ENCODE measurements at regions not wholly inside any gene's neighbourhood (a gene's known extent, or its start where the extent isn't known, plus 50 kb on each side); places are given as distances from the start of the nearest gene placed in this dataset.

DNA sequence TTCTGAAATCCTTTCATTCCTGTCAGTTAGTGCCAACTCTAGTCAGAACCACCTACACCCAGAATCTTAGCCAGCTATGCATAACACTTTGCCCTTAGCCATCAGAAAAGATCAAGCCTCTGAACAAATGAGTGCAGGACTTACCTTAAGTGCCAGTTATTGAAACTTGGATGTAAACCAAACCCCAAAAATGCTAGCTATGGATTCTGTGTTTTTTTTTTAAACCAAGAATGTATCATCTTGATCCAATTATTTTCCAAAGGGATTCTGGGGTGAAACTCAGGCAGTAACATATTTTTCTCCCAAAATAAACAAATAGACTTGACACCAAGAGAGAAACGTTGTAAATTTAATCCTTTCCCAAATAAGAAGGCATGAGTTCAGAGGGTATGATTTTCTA lies 538.6 kb upstream of the ADAMTS5 start:
- no peak overlapping the region for H3K4me3 Mint-ChIP-seq (ENCODE audit: low read depth, unreplicated experiment)
- H3K27me3 Mint-ChIP-seq (ENCODE audit: unreplicated experiment), result no peaks in the 10 kb centered on the region
- H3K4me1 Mint-ChIP-seq (ENCODE audit: low read depth, unreplicated experiment), result peaks cover 10% of the 10 kb centered on the region
- no peaks in the 10 kb centered on the region for H3K9me3 Mint-ChIP-seq (ENCODE audit: low read depth, unreplicated experiment)
- DNase-seq, result no peak
- H3K36me3 Mint-ChIP-seq (ENCODE audit: insufficient read depth, unreplicated experiment), result no peaks in the 10 kb centered on the region
- BruUV-seq (replicated peaks), result no TSS peak
- intact Hi-C loops (cut with micrococcal nuclease; ENCODE audit: unreplicated experiment), result no loop called here
- CTCF ChIA-PET, result no interaction called here
- H3K27ac Mint-ChIP-seq (ENCODE audit: unreplicated experiment), result no peak overlapping the region
- TF ChIP-seq, protein P1, sequence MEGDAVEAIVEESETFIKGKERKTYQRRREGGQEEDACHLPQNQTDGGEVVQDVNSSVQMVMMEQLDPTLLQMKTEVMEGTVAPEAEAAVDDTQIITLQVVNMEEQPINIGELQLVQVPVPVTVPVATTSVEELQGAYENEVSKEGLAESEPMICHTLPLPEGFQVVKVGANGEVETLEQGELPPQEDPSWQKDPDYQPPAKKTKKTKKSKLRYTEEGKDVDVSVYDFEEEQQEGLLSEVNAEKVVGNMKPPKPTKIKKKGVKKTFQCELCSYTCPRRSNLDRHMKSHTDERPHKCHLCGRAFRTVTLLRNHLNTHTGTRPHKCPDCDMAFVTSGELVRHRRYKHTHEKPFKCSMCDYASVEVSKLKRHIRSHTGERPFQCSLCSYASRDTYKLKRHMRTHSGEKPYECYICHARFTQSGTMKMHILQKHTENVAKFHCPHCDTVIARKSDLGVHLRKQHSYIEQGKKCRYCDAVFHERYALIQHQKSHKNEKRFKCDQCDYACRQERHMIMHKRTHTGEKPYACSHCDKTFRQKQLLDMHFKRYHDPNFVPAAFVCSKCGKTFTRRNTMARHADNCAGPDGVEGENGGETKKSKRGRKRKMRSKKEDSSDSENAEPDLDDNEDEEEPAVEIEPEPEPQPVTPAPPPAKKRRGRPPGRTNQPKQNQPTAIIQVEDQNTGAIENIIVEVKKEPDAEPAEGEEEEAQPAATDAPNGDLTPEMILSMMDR (IDR thresholded peaks at IDR 0.05; ENCODE audit: unreplicated experiment), result no peak

DNA sequence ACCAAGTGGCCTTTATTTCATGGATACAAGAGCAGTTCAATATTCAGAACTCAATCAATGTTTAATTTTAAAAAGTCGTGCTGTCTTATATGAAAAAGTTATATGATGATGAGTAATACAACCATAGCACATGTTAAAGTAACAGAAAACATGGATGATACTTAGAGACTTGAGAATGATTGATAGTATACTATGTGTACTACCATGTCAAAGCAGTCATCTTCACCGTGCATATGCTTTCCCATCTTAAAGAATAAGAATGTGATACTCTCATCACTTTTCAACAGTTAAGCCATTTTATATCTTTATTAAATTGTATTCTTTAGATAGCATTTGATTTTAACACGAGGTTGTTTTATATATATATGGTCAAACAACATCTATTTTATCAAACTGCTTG lies 535.9 kb upstream of the ADAMTS5 start:
- intact Hi-C loops (cut with micrococcal nuclease; ENCODE audit: unreplicated experiment), result no loop called here
- H3K4me1 Mint-ChIP-seq (ENCODE audit: low read depth, unreplicated experiment), result peaks cover 15% of the 10 kb centered on the region
- no peak overlapping the region for H3K4me3 Mint-ChIP-seq (ENCODE audit: low read depth, unreplicated experiment)
- no TSS peak for BruUV-seq (replicated peaks)
- no peaks in the 10 kb centered on the region for H3K36me3 Mint-ChIP-seq (ENCODE audit: insufficient read depth, unreplicated experiment)
- TF ChIP-seq, protein P1 (IDR thresholded peaks at IDR 0.05; ENCODE audit: unreplicated experiment), result no peak
- no peaks in the 10 kb centered on the region for H3K9me3 Mint-ChIP-seq (ENCODE audit: low read depth, unreplicated experiment)
- CTCF ChIA-PET, result no interaction called here
- no peaks in the 10 kb centered on the region for H3K27me3 Mint-ChIP-seq (ENCODE audit: unreplicated experiment)
- DNase-seq, result no peak
- H3K27ac Mint-ChIP-seq (ENCODE audit: unreplicated experiment), result no peak overlapping the region

DNA sequence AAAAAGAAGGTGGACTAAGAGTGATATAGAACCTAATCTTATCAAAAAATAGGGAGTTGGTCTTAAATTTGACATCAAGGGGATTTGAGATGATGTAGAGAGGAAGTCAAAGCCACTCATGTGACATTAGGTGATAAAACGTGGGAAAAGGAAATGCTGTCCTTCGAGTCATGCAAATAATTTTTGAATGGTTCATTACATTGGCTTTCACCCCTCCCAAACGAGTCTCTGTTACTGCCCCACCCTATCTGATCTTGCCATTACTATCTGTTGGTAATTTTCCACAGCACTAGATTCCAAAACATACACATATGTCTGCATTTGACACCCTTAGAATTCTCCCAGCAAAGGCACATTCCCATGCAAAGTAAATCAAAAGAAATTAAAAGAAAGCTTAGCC lies 531.1 kb upstream of the ADAMTS5 start:
- CTCF ChIA-PET, result no interaction called here
- no peak for DNase-seq
- H3K4me3 Mint-ChIP-seq (ENCODE audit: low read depth, unreplicated experiment), result no peak overlapping the region

DNA sequence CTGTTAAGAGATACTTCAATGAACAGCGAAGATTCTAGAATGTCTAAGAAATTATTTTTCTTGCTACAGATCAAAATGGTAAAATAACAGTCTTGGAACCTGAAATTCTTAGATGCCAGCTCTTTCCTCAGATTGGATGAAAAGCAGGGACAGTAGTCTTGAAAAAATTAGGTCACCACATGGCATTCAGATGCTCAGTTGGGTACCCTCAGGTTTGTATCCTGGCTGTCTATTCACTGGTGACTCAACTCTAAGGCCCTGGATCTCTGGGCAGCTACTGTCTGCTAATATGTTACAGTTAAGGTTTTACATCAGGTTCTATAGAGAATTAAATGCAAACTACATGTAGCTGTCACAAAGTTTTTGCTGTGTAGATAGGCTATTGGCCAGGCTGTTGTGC lies 528.9 kb upstream of the ADAMTS5 start:
- no TSS peak for BruUV-seq (replicated peaks)
- peaks cover 19% of the 10 kb centered on the region for H3K4me1 Mint-ChIP-seq (ENCODE audit: low read depth, unreplicated experiment)
- DNase-seq, result no peak
- H3K4me3 Mint-ChIP-seq (ENCODE audit: low read depth, unreplicated experiment), result no peak overlapping the region
- TF ChIP-seq, protein P1 (IDR thresholded peaks at IDR 0.05; ENCODE audit: unreplicated experiment), result no peak
- no peaks in the 10 kb centered on the region for H3K36me3 Mint-ChIP-seq (ENCODE audit: insufficient read depth, unreplicated experiment)
- H3K9me3 Mint-ChIP-seq (ENCODE audit: low read depth, unreplicated experiment), result no peaks in the 10 kb centered on the region
- intact Hi-C loops (cut with micrococcal nuclease; ENCODE audit: unreplicated experiment), result no loop called here
- CTCF ChIA-PET, result no interaction called here
- H3K27me3 Mint-ChIP-seq (ENCODE audit: unreplicated experiment), result no peaks in the 10 kb centered on the region
- no peak overlapping the region for H3K27ac Mint-ChIP-seq (ENCODE audit: unreplicated experiment)

More for the DNA sequence above, 531.1 kb upstream of the ADAMTS5 start:
- Mint-ChIP-seq H3K4me1 (ENCODE audit: low read depth, unreplicated experiment) (peaks cover 9% of the 10 kb centered on the region), H3K9me3 (ENCODE audit: low read depth, unreplicated experiment) (no peaks in the 10 kb centered on the region), H3K36me3 (ENCODE audit: insufficient read depth, unreplicated experiment) (no peaks in the 10 kb centered on the region), H3K27ac (ENCODE audit: unreplicated experiment) (no peak overlapping the region), H3K27me3 (ENCODE audit: unreplicated experiment) (no peaks in the 10 kb centered on the region)
- intact Hi-C loops (cut with micrococcal nuclease; ENCODE audit: unreplicated experiment), result no loop called here
- TF ChIP-seq, protein P1 (IDR thresholded peaks at IDR 0.05; ENCODE audit: unreplicated experiment), result no peak
- no TSS peak for BruUV-seq (replicated peaks)

DNA sequence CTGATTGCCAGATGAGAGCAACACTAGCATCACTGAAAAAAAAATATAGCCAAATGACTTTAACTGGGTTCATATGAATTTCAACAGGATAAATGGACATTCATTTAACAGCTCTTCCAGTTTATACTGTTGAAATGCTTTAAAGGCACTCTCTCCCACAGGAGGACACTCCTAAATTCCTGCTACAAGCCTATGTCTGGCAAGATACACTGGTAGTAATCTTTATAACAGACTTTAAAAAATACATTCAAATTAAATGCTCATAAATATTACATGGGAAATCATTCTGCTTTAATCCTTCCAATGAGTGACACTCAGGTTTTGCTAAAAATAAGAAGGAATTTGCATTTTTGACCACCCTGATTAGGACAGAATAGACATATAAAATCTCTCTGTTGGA lies 526.7 kb upstream of the ADAMTS5 start:
- TF ChIP-seq, protein P1 (IDR thresholded peaks at IDR 0.05; ENCODE audit: unreplicated experiment), result no peak
- Mint-ChIP-seq H3K9me3 (ENCODE audit: low read depth, unreplicated experiment) (no peaks in the 10 kb centered on the region), H3K4me3 (ENCODE audit: low read depth, unreplicated experiment) (no peak overlapping the region), H3K27me3 (ENCODE audit: unreplicated experiment) (no peaks in the 10 kb centered on the region), H3K4me1 (ENCODE audit: low read depth, unreplicated experiment) (peaks cover 26% of the 10 kb centered on the region), H3K27ac (ENCODE audit: unreplicated experiment) (no peak overlapping the region), H3K36me3 (ENCODE audit: insufficient read depth, unreplicated experiment) (no peaks in the 10 kb centered on the region)
- no TSS peak for BruUV-seq (replicated peaks)
- intact Hi-C loops (cut with micrococcal nuclease; ENCODE audit: unreplicated experiment), result no loop called here
- CTCF ChIA-PET, result no interaction called here
- no peak for DNase-seq
